Umbilical cord (tissue), 1 donor: ENCODE measurements at regions not wholly inside any gene's neighbourhood (a gene's known extent, or its start where the extent isn't known, plus 50 kb on each side); places are given as distances from the start of the nearest gene placed in this dataset.
"Not testable (repeated sequence)": the region's sequence is repeated elsewhere in the genome, so short reads cannot be mapped to it uniquely, and the experiment has no call there.

Experiments used
- DNase-seq: peaks from one replicate; pipeline ENCODE4 v3.0.0-alpha.2; 2015; ENCODE audit warnings: low spot score

DNA sequence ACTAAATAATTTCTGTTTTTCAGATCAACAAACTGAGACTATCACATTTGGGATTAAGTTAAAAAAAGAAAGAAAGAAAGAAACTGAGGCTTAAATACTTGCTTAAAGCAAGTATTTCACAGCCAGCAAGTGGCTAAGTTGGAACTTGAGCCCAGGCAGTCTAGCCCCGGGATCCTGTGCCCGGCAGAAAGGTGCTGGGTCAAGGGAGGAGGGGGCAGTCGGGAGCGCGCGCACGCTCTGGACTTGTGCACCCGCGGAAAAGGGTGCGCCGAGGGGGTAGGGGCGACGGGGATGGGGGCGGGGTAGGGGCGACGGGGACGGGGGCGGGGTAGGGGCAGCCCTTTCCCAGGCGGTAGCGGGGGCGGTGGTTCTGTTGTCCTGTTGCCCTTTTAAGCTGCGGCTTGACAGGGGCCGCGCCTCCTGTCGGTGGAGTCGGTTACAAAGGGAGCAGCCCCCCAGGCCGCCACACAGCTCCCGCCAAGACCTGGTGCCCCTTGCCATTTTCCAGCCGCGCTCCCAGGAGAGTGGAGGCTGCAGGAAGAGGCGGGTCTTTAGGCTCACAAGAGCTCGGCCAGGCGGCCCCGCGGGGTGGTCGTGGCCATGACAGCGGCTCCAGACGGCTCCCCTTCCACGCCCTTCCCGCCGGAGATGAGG is 60.6 kb downstream of the GOLGA8T start:
- DNase-seq, result peak; percentile 0

DNA sequence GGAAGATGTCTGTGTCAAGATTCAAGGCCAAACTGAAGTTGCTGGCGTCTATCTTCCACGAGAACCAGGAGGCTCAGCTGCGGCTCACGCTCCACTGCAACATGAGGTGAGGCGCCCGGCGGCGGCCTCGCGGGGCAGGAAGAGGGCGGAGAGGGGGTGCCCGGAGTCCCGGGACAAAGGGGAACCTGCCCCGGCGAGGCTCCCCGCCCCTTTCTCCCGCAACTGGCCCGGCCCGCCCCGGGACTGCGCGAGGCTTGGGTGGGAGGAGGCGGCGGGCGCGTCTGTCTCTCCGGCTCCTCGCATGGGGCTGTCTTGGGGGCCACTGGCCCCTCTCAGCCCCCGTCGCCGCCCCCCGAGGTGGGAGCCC is 61.1 kb downstream of the GOLGA8T start:
- peak; percentile 5 for DNase-seq

DNA sequence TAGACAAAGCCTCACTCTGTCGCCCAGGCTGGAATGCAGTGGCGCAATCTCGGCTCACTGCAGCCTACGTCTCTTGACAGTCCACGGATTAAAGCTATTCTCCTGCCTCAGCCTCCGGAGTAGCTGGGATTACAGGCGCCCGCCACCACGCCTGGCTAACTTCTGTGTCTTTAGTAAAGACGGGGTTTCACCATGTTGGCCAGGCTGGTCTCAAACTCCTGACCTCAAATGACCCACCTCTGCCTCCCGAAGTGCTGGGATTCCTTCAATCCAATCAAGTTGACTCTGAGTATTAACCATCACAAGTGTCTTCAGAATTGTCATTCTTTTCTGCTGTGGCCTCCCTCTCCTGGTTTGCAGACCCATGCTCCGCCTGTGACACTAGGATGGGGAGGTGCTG is 61.9 kb downstream of the GOLGA8T start:
- DNase-seq, result not testable (repeated sequence)

DNA sequence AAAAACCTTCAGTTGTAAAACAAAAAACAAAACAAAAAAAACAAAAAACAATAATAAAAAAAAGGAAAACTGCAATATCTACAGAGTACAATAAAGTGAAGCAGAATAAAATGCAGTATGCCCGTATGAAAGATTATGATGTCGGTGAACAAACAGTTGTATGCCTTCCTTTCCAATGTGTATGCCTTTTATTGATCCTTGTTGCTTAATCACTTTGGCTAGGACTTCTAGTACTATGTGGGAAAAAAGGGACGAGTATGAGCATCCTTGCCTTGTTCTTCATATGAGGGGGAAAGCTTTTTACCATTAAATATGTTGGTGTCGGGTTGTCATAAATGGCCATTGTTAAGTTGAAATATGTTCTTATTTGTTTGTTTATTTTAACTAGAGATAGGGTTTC is 66.7 kb downstream of the GOLGA8T start:
- DNase-seq, result not testable (repeated sequence)

DNA sequence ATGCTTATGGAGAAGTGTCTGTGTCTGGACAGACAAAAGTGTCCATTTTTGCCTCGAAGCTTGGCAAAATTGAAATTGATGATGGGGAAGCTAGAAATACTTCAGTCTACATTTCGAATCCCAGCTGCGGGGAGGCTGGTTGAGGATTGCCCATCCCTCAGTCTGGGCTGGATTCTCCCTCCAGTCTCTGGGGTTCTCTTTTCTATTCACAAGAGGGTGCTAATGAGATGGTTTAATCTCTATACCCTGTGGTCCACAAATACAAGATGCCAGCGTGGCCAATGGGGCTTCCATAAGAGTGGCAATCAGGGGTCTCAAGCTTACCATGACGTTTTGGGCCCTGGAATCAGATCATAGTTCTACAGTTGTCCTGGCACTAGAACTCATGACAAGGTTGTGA is 78.9 kb downstream of the GOLGA8T start:
- not testable (repeated sequence) for DNase-seq

DNA sequence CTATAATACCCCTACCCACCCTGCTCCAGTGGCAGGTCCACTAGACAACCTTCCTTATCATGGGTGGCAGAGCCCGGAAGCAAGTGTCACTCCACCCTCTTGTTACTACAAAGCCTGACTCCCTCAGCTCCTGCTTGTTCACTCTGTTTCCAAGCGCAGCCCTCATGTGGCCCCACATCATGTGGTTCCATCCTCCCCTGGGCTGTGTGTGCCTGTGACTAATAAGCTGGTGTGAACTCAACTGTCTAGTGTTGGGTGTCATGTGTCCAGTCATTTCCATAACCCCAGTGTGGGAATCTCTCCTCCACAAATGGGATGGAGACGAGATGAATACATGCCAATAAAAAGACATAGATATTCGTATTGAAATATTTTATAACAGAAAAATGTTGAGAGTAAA is 87.0 kb downstream of the GOLGA8T start:
- DNase-seq, result not testable (repeated sequence)

DNA sequence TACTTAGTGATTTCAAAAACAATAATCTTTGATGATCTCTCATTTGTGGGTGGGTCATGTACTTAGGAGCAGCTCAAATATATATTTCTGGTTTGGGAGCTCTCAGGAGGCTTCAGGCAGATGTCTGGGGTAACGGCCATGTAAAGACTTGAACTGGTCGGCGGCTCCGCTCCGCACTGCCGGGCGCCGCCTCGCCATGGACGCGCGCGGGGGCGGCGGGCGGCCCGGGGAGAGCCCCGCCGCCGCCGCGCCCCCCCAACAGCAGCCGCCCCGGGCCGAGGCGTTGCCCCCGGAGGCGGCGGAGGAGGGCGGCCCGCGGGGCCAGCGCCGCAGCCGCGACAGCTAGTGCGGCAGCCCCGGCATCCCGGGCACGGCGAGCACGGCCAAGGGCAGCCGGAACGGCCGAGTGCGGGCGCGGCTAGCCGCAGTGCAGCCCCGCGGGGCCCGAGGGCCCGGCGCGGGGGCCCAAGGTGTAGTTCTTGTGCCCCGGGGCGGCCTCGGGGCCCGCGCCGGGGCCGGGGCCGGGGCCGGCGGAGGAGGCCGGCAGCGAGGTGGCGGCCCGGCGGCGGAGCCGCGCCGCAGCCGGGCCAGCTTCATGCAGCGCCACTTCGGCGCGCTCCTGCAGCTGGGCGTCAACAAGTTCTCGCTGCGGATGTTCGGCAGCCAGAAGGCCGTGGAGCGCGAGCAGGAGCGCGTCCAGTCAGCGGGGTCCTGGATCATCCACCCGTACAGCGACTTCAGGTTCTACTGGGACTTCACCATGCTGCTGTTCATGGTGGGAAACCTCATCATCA is 88.1 kb downstream of the GOLGA8T start:
- DNase-seq, result not testable (repeated sequence)

DNA sequence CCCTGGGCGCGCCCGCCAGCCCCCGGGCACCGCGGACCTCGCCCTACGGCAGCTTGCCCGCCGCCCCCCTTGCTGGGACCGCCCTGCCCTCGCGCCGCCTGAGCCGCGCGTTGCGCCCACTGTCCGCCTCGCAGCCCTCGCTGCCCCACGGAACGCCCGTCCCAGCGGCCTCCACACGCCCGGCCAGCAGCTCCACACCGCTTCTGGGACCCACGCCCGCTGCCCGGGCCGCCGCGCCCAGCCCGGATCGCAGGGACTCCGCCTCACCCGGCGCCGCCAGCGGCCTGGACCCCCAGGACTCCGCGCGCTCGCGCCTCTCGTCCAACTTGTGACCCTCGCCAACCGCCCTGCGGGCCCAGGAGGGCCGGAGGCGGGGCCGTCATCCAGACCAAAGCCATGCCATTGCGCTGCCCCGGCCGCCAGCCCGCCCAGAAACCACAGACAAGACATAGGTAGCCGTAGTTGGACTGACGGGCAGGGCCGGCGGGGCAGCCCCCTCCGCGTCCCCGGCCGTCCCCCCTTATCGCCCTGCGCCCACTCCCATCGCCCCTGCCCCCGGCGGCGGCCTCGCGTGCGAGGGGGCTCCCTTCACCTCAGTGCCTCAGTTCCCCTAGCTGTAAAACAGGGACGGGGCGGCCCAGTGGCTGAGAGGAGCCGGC is 90.5 kb downstream of the GOLGA8T start:
- not testable (repeated sequence) for DNase-seq

DNA sequence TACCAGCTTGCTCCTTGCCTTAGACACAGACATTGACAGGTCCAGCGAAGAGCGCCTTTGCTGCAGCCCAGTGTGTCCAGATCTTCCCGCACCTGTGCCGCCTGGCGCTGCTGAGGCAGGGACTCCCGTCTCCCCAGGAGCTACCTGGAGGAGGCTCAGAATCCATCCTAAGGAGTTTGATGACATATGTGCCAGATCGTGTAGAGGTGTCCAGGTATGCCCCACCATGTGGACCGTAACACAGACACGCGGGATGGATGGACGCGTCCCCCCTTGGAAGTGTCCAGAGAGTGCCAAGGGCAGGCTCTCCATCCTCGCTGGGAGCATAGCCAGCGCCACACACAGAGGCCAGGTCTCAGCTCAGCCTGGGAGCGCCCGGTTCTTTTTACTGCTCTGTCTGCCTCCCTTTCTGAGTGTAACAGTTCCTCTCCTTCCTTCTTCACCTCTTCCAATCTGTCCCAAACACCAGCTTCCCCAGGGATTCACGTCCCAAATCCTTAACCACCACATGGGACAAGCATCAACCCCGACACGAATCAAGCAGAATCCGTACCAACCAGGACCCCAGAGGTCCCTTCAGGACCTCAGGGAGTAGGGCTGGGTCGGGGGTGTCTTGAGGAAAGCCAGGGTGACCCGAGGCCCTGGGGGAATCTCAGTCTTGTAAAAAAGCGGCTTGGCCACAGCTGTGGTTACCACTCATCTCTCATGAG is 126.7 kb downstream of the GOLGA8T start:
- not testable (repeated sequence) for DNase-seq

DNA sequence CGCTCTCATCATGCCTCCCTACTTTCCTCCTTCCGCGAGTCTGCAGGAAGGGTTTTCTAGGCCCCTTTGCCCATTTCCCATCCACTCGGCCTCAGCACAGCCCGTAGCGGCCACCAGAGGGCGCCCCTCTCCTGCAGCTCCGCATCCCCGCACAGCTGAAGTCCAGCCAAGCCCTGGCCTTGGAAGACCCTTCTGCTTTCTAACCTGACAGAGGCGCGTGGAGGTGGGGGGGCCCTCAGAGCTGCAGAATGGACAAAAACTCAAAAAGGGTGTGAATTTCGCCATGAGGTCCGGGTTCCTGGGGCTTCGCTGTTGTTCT is 127.2 kb downstream of the GOLGA8T start:
- not testable (repeated sequence) for DNase-seq

DNA sequence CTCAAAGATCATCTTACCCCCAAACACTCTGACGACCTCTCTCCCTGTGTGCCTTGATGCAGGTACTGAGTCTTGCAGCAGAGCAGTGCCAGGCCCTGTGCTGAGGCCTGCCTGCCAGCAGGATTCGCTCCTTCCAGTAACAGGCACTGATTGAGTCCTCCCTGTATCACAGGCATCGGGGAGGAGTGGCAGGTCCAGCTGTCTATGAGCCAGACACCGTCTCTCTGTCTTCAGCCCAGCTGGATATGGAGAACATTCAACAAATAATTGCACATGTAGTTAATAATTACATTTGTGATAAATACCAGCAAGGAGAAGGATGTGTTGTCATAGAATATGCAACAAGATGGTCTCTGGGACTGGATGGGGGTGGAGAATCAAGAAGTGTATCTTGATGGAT is 129.1 kb downstream of the GOLGA8T start:
- DNase-seq, result not testable (repeated sequence)

DNA sequence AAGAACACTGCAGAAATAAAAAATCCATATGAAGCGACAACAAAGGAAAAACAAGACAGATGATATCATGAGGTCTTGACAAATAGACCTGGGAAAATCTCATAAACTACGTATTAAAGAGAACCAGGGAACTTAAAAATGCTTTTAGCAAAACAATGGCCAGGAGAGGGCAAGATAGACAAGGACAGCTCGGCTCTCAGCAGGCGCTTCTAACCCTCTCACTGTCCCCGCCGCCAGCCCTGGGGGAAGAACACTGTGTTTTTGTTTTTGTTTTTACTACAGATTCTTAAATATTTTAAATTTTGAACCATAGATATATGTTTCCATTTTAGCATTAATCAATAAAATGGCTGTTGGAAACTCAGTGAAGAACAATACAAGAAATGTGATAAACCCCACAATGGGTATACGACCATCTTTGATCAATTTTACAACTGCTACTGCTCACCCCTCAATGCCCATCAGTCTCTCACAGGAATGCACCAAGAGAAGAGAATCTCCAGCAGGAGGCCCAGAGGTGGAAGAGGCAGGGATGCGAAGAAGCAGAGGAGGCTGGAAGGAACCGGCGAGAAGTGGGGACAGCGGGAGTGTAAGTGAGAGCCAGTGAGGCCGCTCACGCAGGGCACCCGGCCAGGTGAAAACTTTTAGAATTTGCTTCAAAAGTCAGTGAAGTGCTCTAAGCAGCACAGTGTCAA is 98.0 kb downstream of the CHRFAM7A start:
- DNase-seq, result not testable (repeated sequence)

DNA sequence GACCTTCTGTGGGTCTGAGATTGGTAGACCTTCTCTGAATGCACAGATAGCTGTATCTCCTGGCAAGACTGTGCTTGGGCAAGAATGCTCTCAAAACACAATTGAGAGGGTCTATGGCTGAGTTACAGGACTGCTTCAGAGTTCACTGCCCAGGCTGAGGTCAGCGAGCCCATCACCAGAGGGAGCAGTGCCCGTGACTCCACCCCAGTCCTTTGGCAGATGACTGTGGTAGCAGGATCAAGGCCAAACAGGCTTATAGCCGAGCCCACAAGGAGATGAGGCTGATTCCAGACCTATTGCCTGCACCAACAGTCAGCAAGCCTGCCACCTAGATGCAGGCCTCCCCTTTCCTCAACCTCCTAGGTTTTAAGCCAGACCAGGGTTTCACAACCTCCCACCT is 89.4 kb downstream of the CHRFAM7A start:
- DNase-seq, result not testable (repeated sequence)
